ENCODE measurements at regions not wholly inside any gene's neighbourhood (a gene's known extent, or its start where the extent isn't known, plus 50 kb on each side); places are given as distances from the start of the nearest gene placed in this dataset.

GRCh38 chr9:134487066-134487710 is 154.4 kb upstream of the COL5A1 start:
- no peak for TF ChIP-seq CTCF (IDR thresholded peaks at IDR 0.05)
- CTCF ChIA-PET, result no interaction called here
- no peaks in the 10 kb centered on the region for H3K9me3 Mint-ChIP-seq
- intact Hi-C loops (cut with micrococcal nuclease), result no loop called here
- no peak for ATAC-seq (ENCODE audit: low read depth)
- POLR2A ChIA-PET, result no interaction called here
- H3K4me1 Mint-ChIP-seq, result peaks cover 37% of the 10 kb centered on the region
- no peak overlapping the region for H3K4me3 Mint-ChIP-seq
- no peaks in the 10 kb centered on the region for H3K36me3 Mint-ChIP-seq (ENCODE audit: low read depth)
- peaks cover 15% of the 10 kb centered on the region for H3K27me3 Mint-ChIP-seq
- no peak overlapping the region for H3K27ac Mint-ChIP-seq
- DNase-seq, result peak; percentile 7

GRCh38 chr9:134488331-134489280 is 153.0 kb upstream of the COL5A1 start:
- ATAC-seq (ENCODE audit: low read depth), result no peak
- POLR2A ChIA-PET, result no interaction called here
- H3K9me3 Mint-ChIP-seq, result no peaks in the 10 kb centered on the region
- H3K27me3 Mint-ChIP-seq, result peaks cover 20% of the 10 kb centered on the region
- no peak for TF ChIP-seq CTCF (IDR thresholded peaks at IDR 0.05)
- CTCF ChIA-PET, result no interaction called here
- H3K4me1 Mint-ChIP-seq, result peaks cover 38% of the 10 kb centered on the region
- H3K4me3 Mint-ChIP-seq, result no peak overlapping the region
- H3K36me3 Mint-ChIP-seq (ENCODE audit: low read depth), result no peaks in the 10 kb centered on the region
- H3K27ac Mint-ChIP-seq, result no peak overlapping the region
- intact Hi-C loops (cut with micrococcal nuclease), result no loop called here
- peak; percentile 11 for DNase-seq

GRCh38 chr9:134489621-134490408 is 151.8 kb upstream of the COL5A1 start:
- Mint-ChIP-seq H3K36me3 (ENCODE audit: low read depth) (no peaks in the 10 kb centered on the region), H3K4me3 (no peak overlapping the region), H3K27ac (no peak overlapping the region), H3K4me1 (peaks cover 30% of the 10 kb centered on the region), H3K27me3 (peaks cover 18% of the 10 kb centered on the region), H3K9me3 (no peaks in the 10 kb centered on the region)
- ChIA-PET POLR2A (no interaction called here), CTCF (no interaction called here)
- ATAC-seq (ENCODE audit: low read depth) (no peak), DNase-seq (no peak)
- TF ChIP-seq CTCF (IDR thresholded peaks at IDR 0.05), result no peak
- intact Hi-C loops (cut with micrococcal nuclease), result no loop called here

GRCh38 chr9:134490446-134490845 is 151.2 kb upstream of the COL5A1 start:
- ChIA-PET CTCF (no interaction called here), POLR2A (no interaction called here)
- TF ChIP-seq CTCF (IDR thresholded peaks at IDR 0.05), result no peak
- Mint-ChIP-seq H3K4me3 (no peak overlapping the region), H3K27ac (no peak overlapping the region), H3K4me1 (peaks cover 24% of the 10 kb centered on the region), H3K36me3 (ENCODE audit: low read depth) (no peaks in the 10 kb centered on the region), H3K9me3 (no peaks in the 10 kb centered on the region), H3K27me3 (peaks cover 18% of the 10 kb centered on the region)
- DNase-seq, result no peak
- intact Hi-C loops (cut with micrococcal nuclease), result no loop called here
- no peak for ATAC-seq (ENCODE audit: low read depth)

Measured in activated B cell treated with CpG ODN at 0.5 μM for 24 hours (primary cell).